K562 (cell line): ENCODE measurements at regions not wholly inside any gene's neighbourhood (a gene's known extent, or its start where the extent isn't known, plus 50 kb on each side); places are given as distances from the start of the nearest gene placed in this dataset.

Experiments
- ATAC-seq: fragments of 200-7000 bp; cut with Tn5 transposase; 3 replicates; pipeline ENCODE4 v1.9.1; 2020; ENCODE audit warnings: moderate library complexity
- BruUV-seq: library from RNA; stranded (reverse); fragments of 400-500 nt; replicated peaks from 2 replicates; lab custom pipeline; 2021; lab: Mats Ljungman, UMichigan
- CTCF ChIA-PET: fragments of 300-600 bp; formaldehyde crosslinking; extraction: SDS; loops from one replicate; lab custom pipeline; 2021; ENCODE audit warnings: low intra/inter-chr PET ratio; lab: Yijun Ruan, JAX
- POLR2A ChIA-PET: fragments of 300-600, 350-650 bp; sonication (Branson Sonifier 250); formaldehyde crosslinking; extraction: SDS; loops from one replicate; lab custom pipeline; 2021; ENCODE audit warnings: antibody characterized with exemption, inconsistent platforms; lab: Yijun Ruan, JAX
- DNase-seq, 4 experiments: peaks; one replicate each; pipeline versions ENCODE4 v3.0.0 to v3.0.0-alpha.2; 2011 to 2018; ENCODE audit warnings: low spot score in 3 of 4, mixed read lengths in 3 of 4; ENCODE audit errors: extremely low read depth in 1 of 4
- FAIRE-seq: peaks from 2 replicates; lab custom pipeline; 2011; peaks lifted over from hg19 to GRCh38; lab: Jason Lieb, UNC
- H2AFZ ChIP-seq: 2 replicates; pipeline ENCODE4 v1.6.0; 2011; ENCODE audit warnings: low read depth, low read length, control low read depth, inconsistent platforms
- H3K27ac ChIP-seq: fragments of 200-600 bp; 3 replicates; pipeline ENCODE4 v1.8.0; 2011; ENCODE audit warnings: low read depth, mild to moderate bottlenecking, control low read depth, inconsistent platforms, low read length, moderate library complexity, mixed read lengths; ENCODE audit errors: extremely low read depth
- H3K27me3 ChIP-seq, 2 experiments: fragments of 300-600 bp in 1 of 2; 2 replicates in 1 of 2; 3 replicates in 1 of 2; pipeline versions ENCODE4 v1.6.0 to v1.8.0; 2011; ENCODE audit warnings: inconsistent platforms in 2 of 2, low read length in 2 of 2, mild to moderate bottlenecking in 1 of 2, mixed read lengths in 1 of 2, moderate library complexity in 1 of 2; ENCODE audit not compliant: control insufficient read depth in 2 of 2, insufficient read depth in 2 of 2
- H3K36me3 ChIP-seq: fragments of 300-600 bp; 3 replicates; pipeline ENCODE4 v1.8.0; 2011; ENCODE audit warnings: mild to moderate bottlenecking, low read length, inconsistent platforms; ENCODE audit not compliant: control insufficient read depth, insufficient read depth
- H3K4me1 ChIP-seq, 2 experiments: fragments of 200-600 bp in 1 of 2; replicated peaks in 1 of 2; 2 replicates in 1 of 2; 3 replicates in 1 of 2; pipeline versions ENCODE4 v1.5.1 to v1.8.0; 2011; ENCODE audit warnings: inconsistent platforms in 2 of 2, low read length in 2 of 2, mild to moderate bottlenecking in 1 of 2, mixed read lengths in 1 of 2, moderate library complexity in 1 of 2; ENCODE audit not compliant: control insufficient read depth in 2 of 2, insufficient read depth in 2 of 2
- H3K4me2 ChIP-seq: 2 replicates; pipeline ENCODE4 v1.6.1; 2011; ENCODE audit warnings: low read length, control low read depth, inconsistent platforms, mixed read lengths; ENCODE audit not compliant: insufficient read depth
- H3K4me3 ChIP-seq: fragments of 200-600 bp; sonication (generic), shearing (Covaris generic); 2 replicates; pipeline ENCODE4 v1.5.1; 2016; ENCODE audit warnings: control low read depth, inconsistent platforms
- H3K79me2 ChIP-seq: fragments of 200-600 bp; 3 replicates; pipeline ENCODE4 v1.8.0; 2011; ENCODE audit warnings: low read length, inconsistent platforms; ENCODE audit not compliant: control insufficient read depth, insufficient read depth
- H3K9ac ChIP-seq, 2 experiments: 2 replicates each; pipeline versions ENCODE4 v1.6.0 to v1.6.1; 2011; ENCODE audit warnings: low read depth in 2 of 2, low read length in 2 of 2, control low read depth in 1 of 2, inconsistent platforms in 1 of 2, mild to moderate bottlenecking in 1 of 2, mixed read lengths in 1 of 2; ENCODE audit not compliant: insufficient read depth in 1 of 2
- H3K9me1 ChIP-seq: one replicate; pipeline ENCODE4 v1.6.0; 2011; ENCODE audit warnings: inconsistent platforms, mild to moderate bottlenecking, low read length, moderate library complexity; ENCODE audit not compliant: control insufficient read depth, insufficient read depth
- H3K9me3 ChIP-seq: replicated peaks from 2 replicates; pipeline ENCODE4 v1.5.1; 2011; ENCODE audit warnings: low read depth, low read length, inconsistent platforms; ENCODE audit not compliant: control insufficient read depth, insufficient read depth
- H4K20me1 ChIP-seq: replicated peaks from 2 replicates; pipeline ENCODE4 v1.6.1; 2011; ENCODE audit warnings: low read length, inconsistent platforms, mixed read lengths; ENCODE audit not compliant: control insufficient read depth, insufficient read depth
- ATF2 ChIP-seq: sonication (generic); formaldehyde crosslinking; IDR thresholded peaks from 2 replicates; pipeline ENCODE4 v1.8.1; 2022; ENCODE audit warnings: missing genetic modification reagents
- BMI1 ChIP-seq: fragments of 150-350 bp; IDR thresholded peaks from 2 replicates; pipeline ENCODE4 v1.6.1; 2014; ENCODE audit warnings: low read length
- DACH1 ChIP-seq: fragments of 450-650 bp; IDR thresholded peaks from 2 replicates; pipeline ENCODE4 v1.6.1; 2018; ENCODE audit not compliant: partially characterized antibody
- EGR1 ChIP-seq: fragments of 450-650 bp; conservative IDR thresholded peaks from 2 replicates; pipeline ENCODE4 v1.6.1; 2017; ENCODE audit warnings: mild to moderate bottlenecking
- ETS1 ChIP-seq: conservative IDR thresholded peaks from 2 replicates; pipeline ENCODE4 v1.6.1; 2011; ENCODE audit warnings: low read depth, mild to moderate bottlenecking, low read length; ENCODE audit not compliant: control insufficient read depth
- HDAC6 ChIP-seq: IDR thresholded peaks from 2 replicates; pipeline ENCODE4 v1.6.1; 2012; ENCODE audit warnings: low read depth, mild to moderate bottlenecking, control low read depth, inconsistent platforms, low read length, moderate library complexity
- HEY1 ChIP-seq: fragments of 250-450 bp; sonication (Bioruptor Pico); IDR thresholded peaks from 2 replicates; pipeline ENCODE4 v1.5.0; 2020; ENCODE audit warnings: mild to moderate bottlenecking, moderate library complexity, borderline replicate concordance
- MEF2D ChIP-seq: conservative IDR thresholded peaks from 2 replicates; pipeline ENCODE4 v1.6.1; 2016; ENCODE audit warnings: low read depth, missing genetic modification characterization, missing compliant biosample characterization
- MYC ChIP-seq, 2 experiments: fragments of 250-450 bp in 1 of 2; sonication (Bioruptor Pico) in 1 of 2; IDR thresholded peaks; 2 replicates each; pipeline versions ENCODE4 v1.5.1 to v1.6.1; 2012 to 2021; ENCODE audit warnings: low read depth in 2 of 2, borderline replicate concordance in 1 of 2, improper control_type of control experiment in 1 of 2, low read length in 1 of 2, mild to moderate bottlenecking in 1 of 2, moderate library complexity in 1 of 2
- NR2F6 ChIP-seq: fragments of 450-650 bp; formaldehyde crosslinking; IDR thresholded peaks from 2 replicates; pipeline ENCODE4 v1.4.0; 2020; ENCODE audit warnings: mild to moderate bottlenecking
- PTTG1 ChIP-seq: fragments of 450-650 bp; IDR thresholded peaks from 2 replicates; pipeline ENCODE4 v1.6.1; 2016; ENCODE audit warnings: low read depth, mild to moderate bottlenecking, missing genetic modification characterization, missing compliant biosample characterization
- SIN3A ChIP-seq, 2 experiments: fragments of 150-350 bp in 1 of 2; IDR thresholded peaks; 2 replicates each; pipeline ENCODE4 v1.6.1; 2011 to 2016; ENCODE audit warnings: borderline replicate concordance in 2 of 2, low read depth in 2 of 2, low read length in 2 of 2, mild to moderate bottlenecking in 2 of 2, moderate library complexity in 2 of 2; ENCODE audit not compliant: control insufficient read depth in 1 of 2
- SP1 ChIP-seq: sonication (generic); formaldehyde crosslinking; IDR thresholded peaks from 2 replicates; pipeline ENCODE4 v1.8.1; 2022; ENCODE audit warnings: mild to moderate bottlenecking, missing genetic modification reagents
- ZBTB1 ChIP-seq: sonication (generic); formaldehyde crosslinking; IDR thresholded peaks from 2 replicates; pipeline ENCODE4 v1.8.1; 2023; ENCODE audit warnings: missing genetic modification reagents, low read depth, mild to moderate bottlenecking, borderline replicate concordance
- ZNF133 ChIP-seq: fragments of 250-450 bp; sonication (Bioruptor Pico); IDR thresholded peaks from 2 replicates; pipeline ENCODE4 v1.4.0; 2020; ENCODE audit warnings: mild to moderate bottlenecking
- ZNF699 ChIP-seq: fragments of 250-450 bp; sonication (Bioruptor Pico); IDR thresholded peaks from 2 replicates; pipeline ENCODE4 v1.8.0; 2021; ENCODE audit warnings: mild to moderate bottlenecking, moderate library complexity; ENCODE audit not compliant: insufficient replicate concordance
- ZNF717 ChIP-seq: fragments of 250-450 bp; sonication (Bioruptor Pico); IDR thresholded peaks from 2 replicates; pipeline ENCODE4 v1.5.0; 2021
- WGBS: fragments of 100-300 bp; shearing (Covaris generic); methylation state at CpG from one replicate; pipeline ENCODE4 v1.1.6; 2016; ENCODE audit warnings: low coverage, mixed read lengths; ENCODE audit not compliant: insufficient coverage; ENCODE audit errors: missing lambda C conversion rate; 5-methylcytosine and 5-hydroxymethylcytosine counted together
- in situ Hi-C: fragments of 300-500 bp; cut with MboI; formaldehyde crosslinking; loops from 4 replicates; pipeline ENCODE4 v1.15.0; 2018; ENCODE audit warnings: inconsistent platforms, mixed read lengths
- intact Hi-C: fragments of 100-400 bp; cut with micrococcal nuclease; formaldehyde crosslinking; loops from 2 replicates; pipeline ENCODE4 v1.14.2; 2022
- TF ChIP-seq, protein P1 (sequence below): sonication (generic); formaldehyde crosslinking; IDR thresholded peaks from 2 replicates; pipeline ENCODE4 v1.8.0; 2022; ENCODE audit warnings: mild to moderate bottlenecking, missing genetic modification reagents
- TF ChIP-seq, protein P2 (sequence below), 2 experiments: fragments of 450-650 bp; IDR thresholded peaks; 2 replicates each; pipeline ENCODE4 v1.6.1; 2016

- H3K9me1 ChIP-seq = no peaks in the 10 kb centered on the region
- H3K27me3 ChIP-seq = no peaks in the 10 kb centered on the region; a peak in 1 of 5 replicates
- BruUV-seq = no TSS peak
- ATAC-seq (no peak), FAIRE-seq (no peak), DNase-seq (no peak)
- H3K4me3 ChIP-seq = no peak overlapping the region
- no peak overlapping the region for H2AFZ ChIP-seq
- H3K9me3 ChIP-seq = no peaks in the 10 kb centered on the region
- WGBS = 0% methylated on average over 6 of the region's 6 CpGs
- intact Hi-C loops (no loop called here), in situ Hi-C loops (no loop called here)
- no peak overlapping the region for H3K4me2 ChIP-seq
- H3K79me2 ChIP-seq = no peaks in the 10 kb centered on the region
- ChIA-PET CTCF (no interaction called here), POLR2A (interaction anchor here (1.2 kb wide), 1 partner anchor 18 kb away, joined by 7 read pairs; no protein-coding TSS in a partner anchor)
- no peaks in the 10 kb centered on the region for H3K36me3 ChIP-seq
- H3K4me1 ChIP-seq = no peaks in the 10 kb centered on the region
- H3K9ac ChIP-seq = no peak overlapping the region
- H4K20me1 ChIP-seq = no peaks in the 10 kb centered on the region
- no peak overlapping the region for H3K27ac ChIP-seq
- TF ChIP-seq NR2F6 (no peak), SP1 (CRISPR knock-in tag) (no peak), ZBTB1 (CRISPR knock-in tag) (no peak), ZNF699 (CRISPR knock-in tag) (no peak), EGR1 (no peak), BMI1 (no peak), MYC (IDR thresholded peaks at IDR 0.05; ENCODE audit: low read depth, low read length) (no peak), MYC (CRISPR knock-in tag; IDR thresholded peaks at IDR 0.05; ENCODE audit: borderline replicate concordance, low read depth) (no peak), PTTG1 (tag) (no peak), SIN3A (IDR thresholded peaks at IDR 0.05; ENCODE audit: borderline replicate concordance in 2 of 2, control insufficient read depth in 1 of 2, low read depth in 2 of 2, low read length in 2 of 2) (no peak), ETS1 (no peak), ZNF717 (no peak), HDAC6 (no peak), ZNF133 (no peak), ATF2 (CRISPR knock-in tag) (no peak), MEF2D (no peak), HEY1 (CRISPR knock-in tag) (no peak), DACH1 (no peak)
- TF ChIP-seq, protein P1, sequence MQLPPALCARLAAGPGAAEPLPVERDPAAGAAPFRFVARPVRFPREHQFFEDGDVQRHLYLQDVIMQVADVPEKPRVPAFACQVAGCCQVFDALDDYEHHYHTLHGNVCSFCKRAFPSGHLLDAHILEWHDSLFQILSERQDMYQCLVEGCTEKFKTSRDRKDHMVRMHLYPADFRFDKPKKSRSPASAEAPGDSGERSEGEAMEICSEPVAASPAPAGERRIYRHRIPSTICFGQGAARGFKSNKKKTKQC = no peak
- TF ChIP-seq, protein P2, sequence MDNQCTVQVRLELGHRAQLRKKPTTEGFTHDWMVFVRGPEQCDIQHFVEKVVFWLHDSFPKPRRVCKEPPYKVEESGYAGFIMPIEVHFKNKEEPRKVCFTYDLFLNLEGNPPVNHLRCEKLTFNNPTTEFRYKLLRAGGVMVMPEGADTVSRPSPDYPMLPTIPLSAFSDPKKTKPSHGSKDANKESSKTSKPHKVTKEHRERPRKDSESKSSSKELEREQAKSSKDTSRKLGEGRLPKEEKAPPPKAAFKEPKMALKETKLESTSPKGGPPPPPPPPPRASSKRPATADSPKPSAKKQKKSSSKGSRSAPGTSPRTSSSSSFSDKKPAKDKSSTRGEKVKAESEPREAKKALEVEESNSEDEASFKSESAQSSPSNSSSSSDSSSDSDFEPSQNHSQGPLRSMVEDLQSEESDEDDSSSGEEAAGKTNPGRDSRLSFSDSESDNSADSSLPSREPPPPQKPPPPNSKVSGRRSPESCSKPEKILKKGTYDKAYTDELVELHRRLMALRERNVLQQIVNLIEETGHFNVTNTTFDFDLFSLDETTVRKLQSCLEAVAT (IDR thresholded peaks at IDR 0.05) = no peak
These were observed 325.3 kb downstream of the SOX9 start for GRCh38 chr17:72446118-72446517.
